Transverse colon (tissue), 4 donors: ENCODE measurements at regions not wholly inside any gene's neighbourhood (a gene's known extent, or its start where the extent isn't known, plus 50 kb on each side); places are given as distances from the start of the nearest gene placed in this dataset.

Experiments
- DNase-seq: peaks from one replicate; pipeline ENCODE4 v3.0.0-alpha.2; 2019
- H3K27ac ChIP-seq, 4 donors: fragments of 200-600 bp; sonication (generic); 2 replicates each; pipeline ENCODE4 v1.5.1; 2016 to 2018; ENCODE audit warnings: inconsistent platforms in 4 of 4
- H3K27me3 ChIP-seq: fragments of 200-600 bp; sonication (generic); 2 replicates; pipeline ENCODE4 v1.5.1; 2017; ENCODE audit warnings: inconsistent platforms
- H3K36me3 ChIP-seq, 4 donors: fragments of 200-600 bp; sonication (generic); 2 replicates each; pipeline ENCODE4 v1.5.1; 2017 to 2019; ENCODE audit warnings: inconsistent platforms in 4 of 4
- H3K4me1 ChIP-seq, 4 donors: fragments of 200-600 bp; sonication (generic); 2 replicates each; pipeline ENCODE4 v1.5.1; 2017 to 2020; ENCODE audit warnings: inconsistent platforms in 4 of 4
- H3K4me3 ChIP-seq, 4 donors: fragments of 200-600 bp; sonication (generic); 1 replicate in 1 of 4; 2 replicates in 3 of 4; pipeline versions ENCODE4 v1.5.1 to v1.6.1; 2017 to 2019; ENCODE audit warnings: inconsistent platforms in 4 of 4
- H3K9me3 ChIP-seq, 2 donors: fragments of 200-600 bp; sonication (generic); 2 replicates each; pipeline ENCODE4 v1.5.1; 2017 to 2019; ENCODE audit warnings: inconsistent platforms in 2 of 2
- CTCF ChIP-seq, 5 experiments: fragments of 200-600 bp in 3 of 5; fragments of 450-650 bp in 2 of 5; sonication (generic) in 3 of 5; IDR thresholded peaks; 1 replicate in 2 of 5; 2 replicates in 3 of 5; pipeline ENCODE4 v1.5.1; 2016 to 2017; ENCODE audit warnings: antibody characterized with exemption in 5 of 5, inconsistent platforms in 3 of 5, mild to moderate bottlenecking in 2 of 5, moderate library complexity in 1 of 5
- EP300 ChIP-seq: sonication (generic); formaldehyde crosslinking; IDR thresholded peaks from one replicate; pipeline ENCODE4 v1.6.1; 2017; ENCODE audit warnings: antibody characterized with exemption, low read depth
- POLR2A ChIP-seq: fragments of 450-650 bp; IDR thresholded peaks from one replicate; pipeline ENCODE4 v1.6.1; 2016; ENCODE audit warnings: antibody characterized with exemption, mild to moderate bottlenecking, moderate library complexity
- POLR2AphosphoS5 ChIP-seq, 3 donors: sonication (generic); formaldehyde crosslinking; IDR thresholded peaks; one replicate each; pipeline ENCODE4 v1.6.1; 2016; ENCODE audit warnings: antibody characterized with exemption in 3 of 3
- WGBS, 2 donors: methylation state at CpG; one replicate each; pipeline ENCODE4 v1.1.5; 2018; ENCODE audit warnings: low coverage in 1 of 2; 5-methylcytosine and 5-hydroxymethylcytosine counted together
- in situ Hi-C, 4 donors: fragments of 200-750 bp; cut with MboI; loops; one replicate each; pipeline versions ENCODE4 v1.15.0 to v1.15.1; 2017; ENCODE audit warnings: low sequenced_read_pairs in 3 of 4, low pct_ligation_motif_present in 1 of 4, low pct_unique_long_range_greater_than_20kb in 1 of 4
- intact Hi-C: fragments of 100-400 bp; cut with DNase I; formaldehyde crosslinking; loops from one replicate; pipeline ENCODE4 v1.15.1; 2023; ENCODE audit warnings: low total_unique reads

- in situ Hi-C loops: no loop called here
Measured at GRCh38 chr16:54353097-54353496, 66.5 kb upstream of the IRX3 start.

GRCh38 chr16:54351171-54351570, 64.6 kb upstream of the IRX3 start:
- in situ Hi-C loops: no loop called here
- peaks cover 0 to 2% of the 10 kb centered on the region in 2 donors for H3K9me3 ChIP-seq
- no peaks in the 10 kb centered on the region for H3K27me3 ChIP-seq
- WGBS, 2 donors: 87% methylated on average over 5 of the region's 5 CpGs; no CpG with 5 or more reads in 1 of the 2 donors
- TF ChIP-seq POLR2AphosphoS5 (IDR thresholded peaks at IDR 0.05): no peak
- TF ChIP-seq CTCF (IDR thresholded peaks at IDR 0.05): no peak
- no peak for TF ChIP-seq POLR2A
- TF ChIP-seq EP300: no peak
- H3K27ac ChIP-seq: no peak overlapping the region
- H3K4me3 ChIP-seq: no peak overlapping the region
- no peak for DNase-seq
- no peaks in the 10 kb centered on the region for H3K36me3 ChIP-seq
- no peaks in the 10 kb centered on the region for H3K4me1 ChIP-seq
- intact Hi-C loops: no loop called here

More at GRCh38 chr16:54353097-54353496, 66.5 kb upstream of the IRX3 start:
- peaks cover 3% of the 10 kb centered on the region for H3K27me3 ChIP-seq
- H3K27ac ChIP-seq: no peak overlapping the region
- H3K4me3 ChIP-seq: no peak overlapping the region
- no peak for DNase-seq
- intact Hi-C loops: no loop called here
- no peaks in the 10 kb centered on the region for H3K4me1 ChIP-seq
- WGBS, 2 donors: 46 to 75% methylated on average over 2 to 3 of the region's 3 CpGs
- TF ChIP-seq POLR2A (no peak), POLR2AphosphoS5 (IDR thresholded peaks at IDR 0.05) (no peak)
- H3K9me3 ChIP-seq: peaks cover 0 to 2% of the 10 kb centered on the region in 2 donors
- H3K36me3 ChIP-seq: no peaks in the 10 kb centered on the region

- H3K27ac ChIP-seq: no peak overlapping the region
Measured at GRCh38 chr16:54347961-54348360, 61.4 kb upstream of the IRX3 start.

GRCh38 chr16:54346041-54346440, 59.5 kb upstream of the IRX3 start:
- Histone ChIP-seq H3K4me3 (no peak overlapping the region), H3K27ac (no peak overlapping the region), H3K36me3 (no peaks in the 10 kb centered on the region), H3K9me3 (no peaks in the 10 kb centered on the region), H3K4me1 (no peaks in the 10 kb centered on the region), H3K27me3 (peaks cover 2% of the 10 kb centered on the region)
- 70% methylated on average over 2 to 3 of the region's 3 CpGs for WGBS, 2 donors
- in situ Hi-C loops (no loop called here), intact Hi-C loops (no loop called here)
- TF ChIP-seq CTCF (IDR thresholded peaks at IDR 0.05) (no peak), EP300 (no peak), POLR2A (no peak), POLR2AphosphoS5 (IDR thresholded peaks at IDR 0.05) (no peak)
- DNase-seq: no peak

More at GRCh38 chr16:54347961-54348360, 61.4 kb upstream of the IRX3 start:
- Histone ChIP-seq H3K4me3 (no peak overlapping the region), H3K27me3 (no peaks in the 10 kb centered on the region), H3K4me1 (no peaks in the 10 kb centered on the region), H3K36me3 (no peaks in the 10 kb centered on the region), H3K9me3 (no peaks in the 10 kb centered on the region)
- TF ChIP-seq CTCF (IDR thresholded peaks at IDR 0.05) (no peak), POLR2A (no peak), POLR2AphosphoS5 (IDR thresholded peaks at IDR 0.05) (no peak), EP300 (no peak)
- 67% methylated on average over 1 of the region's 1 CpG; no CpG with 5 or more reads in 1 of the 2 donors for WGBS, 2 donors
- intact Hi-C loops: no loop called here
- in situ Hi-C loops: no loop called here
- DNase-seq: peak; percentile 10
